Fibroblast of lung (primary cell): ENCODE measurements at regions not wholly inside any gene's neighbourhood (a gene's known extent, or its start where the extent isn't known, plus 50 kb on each side); places are given as distances from the start of the nearest gene placed in this dataset.

Experiments
- CTCF ChIP-seq, 2 donors: IDR thresholded peaks in 1 of 2; conservative IDR thresholded peaks in 1 of 2; 1 replicate in 1 of 2; 2 replicates in 1 of 2; pipeline ENCODE4 v1.5.1; 2011 to 2012; ENCODE audit warnings: low read length in 2 of 2, control low read depth in 1 of 2, inconsistent platforms in 1 of 2, low read depth in 1 of 2, mild to moderate bottlenecking in 1 of 2
- EZH2 ChIP-seq: IDR thresholded peaks from 2 replicates; pipeline ENCODE4 v1.5.1; 2012; ENCODE audit warnings: low read length, control low read depth, mild to moderate bottlenecking; ENCODE audit errors: missing control alignments

GRCh38 chr4:112005027-112005426, 140.2 kb upstream of the FAM241A start:
- TF ChIP-seq CTCF (conservative IDR thresholded peaks at IDR 0.05 in 1 of 2, IDR thresholded peaks at IDR 0.05 in 1 of 2; ENCODE audit: low read depth in 1 of 2, low read length in 2 of 2), result no peak
- no peak for TF ChIP-seq EZH2
